H9 (cell line): ENCODE measurements at regions not wholly inside any gene's neighbourhood (a gene's known extent, or its start where the extent isn't known, plus 50 kb on each side); places are given as distances from the start of the nearest gene placed in this dataset.

Source experiments
- DNase-seq: peaks from one replicate; pipeline ENCODE4 v3.0.0-alpha.2; 2017
- H2AFZ ChIP-seq: one replicate; pipeline ENCODE4 v1.6.1; 2013; ENCODE audit warnings: mild to moderate bottlenecking, low read length, control low read depth, moderate library complexity
- H2AK5ac ChIP-seq: 2 replicates; pipeline ENCODE4 v1.6.1; 2013; ENCODE audit warnings: low read length, control low read depth, mixed read lengths; ENCODE audit not compliant: insufficient read length
- H2BK120ac ChIP-seq: one replicate; pipeline ENCODE4 v1.6.1; 2013; ENCODE audit warnings: low read depth, mild to moderate bottlenecking, low read length, control low read depth, inconsistent platforms; ENCODE audit not compliant: poor library complexity, severe bottlenecking
- H2BK12ac ChIP-seq: 2 replicates; pipeline ENCODE4 v1.6.1; 2013; ENCODE audit warnings: low read length, control low read depth, mixed read lengths, low read depth; ENCODE audit not compliant: insufficient read length
- H2BK15ac ChIP-seq: 2 replicates; pipeline ENCODE4 v1.6.1; 2013; ENCODE audit warnings: low read depth, low read length, control low read depth
- H2BK20ac ChIP-seq: one replicate; pipeline ENCODE4 v1.6.1; 2013; ENCODE audit warnings: low read depth, mild to moderate bottlenecking, low read length, control low read depth, inconsistent platforms; ENCODE audit not compliant: poor library complexity, severe bottlenecking
- H2BK5ac ChIP-seq: 2 replicates; pipeline ENCODE4 v1.6.1; 2013; ENCODE audit warnings: low read length, control low read depth, mixed read lengths; ENCODE audit not compliant: insufficient read length
- H3K14ac ChIP-seq: 2 replicates; pipeline ENCODE4 v1.6.1; 2013; ENCODE audit warnings: low read length, control low read depth; ENCODE audit not compliant: insufficient read depth
- H3K18ac ChIP-seq: 2 replicates; pipeline ENCODE4 v1.6.1; 2013; ENCODE audit warnings: low read depth, mild to moderate bottlenecking, mixed read lengths, low read length, control low read depth; ENCODE audit not compliant: insufficient read length
- H3K23ac ChIP-seq: 2 replicates; pipeline ENCODE4 v1.6.1; 2013; ENCODE audit warnings: low read length, control low read depth, mixed read lengths, low read depth; ENCODE audit not compliant: insufficient read length
- H3K23me2 ChIP-seq: 2 replicates; pipeline ENCODE4 v1.6.1; 2013; ENCODE audit warnings: low read depth, mild to moderate bottlenecking, mixed read lengths, low read length, control low read depth; ENCODE audit not compliant: insufficient read length, poor library complexity, severe bottlenecking
- H3K27ac ChIP-seq: 2 replicates; pipeline ENCODE4 v1.5.1; 2013; ENCODE audit warnings: low read length, control low read depth, mixed read lengths, low read depth; ENCODE audit not compliant: insufficient read length
- H3K27me3 ChIP-seq: 2 replicates; pipeline ENCODE4 v1.6.1; 2013; ENCODE audit warnings: low read length, control low read depth, inconsistent platforms; ENCODE audit not compliant: insufficient read depth
- H3K4ac ChIP-seq: 2 replicates; pipeline ENCODE4 v1.6.1; 2013; ENCODE audit warnings: low read depth, mild to moderate bottlenecking, control low read depth, inconsistent platforms, low read length, moderate library complexity
- H3K4me1 ChIP-seq: 2 replicates; pipeline ENCODE4 v1.6.1; 2013; ENCODE audit warnings: low read length, control low read depth, inconsistent platforms; ENCODE audit not compliant: insufficient read depth
- H3K4me2 ChIP-seq: 2 replicates; pipeline ENCODE4 v1.6.1; 2013; ENCODE audit warnings: low read length, control low read depth, mixed read lengths; ENCODE audit not compliant: insufficient read length, insufficient read depth
- H3K56ac ChIP-seq: 2 replicates; pipeline ENCODE4 v1.6.1; 2013; ENCODE audit warnings: low read depth, mild to moderate bottlenecking, mixed read lengths, low read length, control low read depth; ENCODE audit not compliant: insufficient read length
- H3K79me1 ChIP-seq: 2 replicates; pipeline ENCODE4 v1.6.1; 2013; ENCODE audit warnings: low read depth, mild to moderate bottlenecking, moderate library complexity, low read length, control low read depth, inconsistent platforms; ENCODE audit not compliant: insufficient read depth, poor library complexity, severe bottlenecking
- H3K79me2 ChIP-seq: 2 replicates; pipeline ENCODE4 v1.6.1; 2013; ENCODE audit warnings: low read length, control low read depth, inconsistent platforms; ENCODE audit not compliant: insufficient read depth
- H3K9ac ChIP-seq: 2 replicates; pipeline ENCODE4 v1.6.1; 2013; ENCODE audit warnings: low read length, control low read depth, mixed read lengths; ENCODE audit not compliant: insufficient read length; ENCODE audit errors: extremely low read depth
- H3K9me3 ChIP-seq: one replicate; pipeline ENCODE4 v1.6.1; 2013; ENCODE audit warnings: low read depth, low read length, inconsistent platforms; ENCODE audit not compliant: control insufficient read depth
- H3T11ph ChIP-seq: one replicate; pipeline ENCODE4 v1.6.1; 2013; ENCODE audit warnings: mild to moderate bottlenecking, low read length, control low read depth, inconsistent platforms
- H4K20me1 ChIP-seq: one replicate; pipeline ENCODE4 v1.6.1; 2013; ENCODE audit not compliant: control insufficient read depth, insufficient read length, insufficient read depth
- H4K5ac ChIP-seq: 2 replicates; pipeline ENCODE4 v1.6.1; 2013; ENCODE audit warnings: low read depth, mild to moderate bottlenecking, mixed read lengths, low read length, control low read depth; ENCODE audit not compliant: insufficient read length
- H4K8ac ChIP-seq: replicated peaks from 2 replicates; pipeline ENCODE4 v1.6.1; 2013; ENCODE audit warnings: low read length, control low read depth, mixed read lengths, low read depth; ENCODE audit not compliant: insufficient read length
- H4K91ac ChIP-seq: 2 replicates; pipeline ENCODE4 v1.6.1; 2013; ENCODE audit warnings: low read depth, mild to moderate bottlenecking, moderate library complexity, mixed read lengths, low read length, control low read depth; ENCODE audit not compliant: insufficient read length
- H3K27ac Mint-ChIP-seq, 3 experiments: 2 replicates in 2 of 3; 3 replicates in 1 of 3; pipeline ENCODE4 v1.8.0; 2020 to 2021; ENCODE audit warnings: mixed read lengths in 3 of 3, mild to moderate bottlenecking in 1 of 3, moderate library complexity in 1 of 3
- H3K27me3 Mint-ChIP-seq: 2 replicates; pipeline ENCODE4 v1.8.0; 2021; ENCODE audit warnings: low read depth, mild to moderate bottlenecking, moderate library complexity, mixed read lengths
- H3K36me3 Mint-ChIP-seq, 3 experiments: 2 replicates in 2 of 3; 3 replicates in 1 of 3; pipeline ENCODE4 v1.8.0; 2020 to 2021; ENCODE audit warnings: low read depth in 3 of 3, mixed read lengths in 3 of 3; ENCODE audit not compliant: insufficient read depth in 1 of 3
- H3K4me1 Mint-ChIP-seq, 2 experiments: 2 replicates each; pipeline ENCODE4 v1.8.0; 2020; ENCODE audit warnings: mixed read lengths in 2 of 2
- H3K4me3 Mint-ChIP-seq, 2 experiments: 2 replicates in 1 of 2; 3 replicates in 1 of 2; pipeline ENCODE4 v1.8.0; 2020 to 2021; ENCODE audit warnings: mild to moderate bottlenecking in 2 of 2, mixed read lengths in 2 of 2, moderate library complexity in 1 of 2
- H3K9me3 Mint-ChIP-seq, 2 experiments: 2 replicates in 1 of 2; 3 replicates in 1 of 2; pipeline ENCODE4 v1.8.0; 2020; ENCODE audit warnings: mild to moderate bottlenecking in 2 of 2, mixed read lengths in 2 of 2, moderate library complexity in 1 of 2
- WGBS: extraction: QIAGEN DNeasy Blood & Tissue Kit; methylation state at CpG from one replicate; pipeline ENCODE4 v1.1.7; 2013; ENCODE audit warnings: missing lambda C conversion rate, low lambda C conversion rate, mixed read lengths; ENCODE audit not compliant: insufficient read length; ENCODE audit errors: extremely low coverage; 5-methylcytosine and 5-hydroxymethylcytosine counted together
- TF ChIP-seq, protein P1 (sequence below): fragments of 200-600 bp; sonication (generic); conservative IDR thresholded peaks from 3 replicates; pipeline ENCODE4 v1.8.0; 2021; ENCODE audit warnings: antibody characterized with exemption, mild to moderate bottlenecking

GRCh38 chr20:48383252-48383651 lies 444.5 kb downstream of the PREX1 start:
- H3K23me2 ChIP-seq, result no peaks in the 10 kb centered on the region
- H3K27ac ChIP-seq, result no peak overlapping the region
- no peak overlapping the region for H4K5ac ChIP-seq
- TF ChIP-seq, protein P1, sequence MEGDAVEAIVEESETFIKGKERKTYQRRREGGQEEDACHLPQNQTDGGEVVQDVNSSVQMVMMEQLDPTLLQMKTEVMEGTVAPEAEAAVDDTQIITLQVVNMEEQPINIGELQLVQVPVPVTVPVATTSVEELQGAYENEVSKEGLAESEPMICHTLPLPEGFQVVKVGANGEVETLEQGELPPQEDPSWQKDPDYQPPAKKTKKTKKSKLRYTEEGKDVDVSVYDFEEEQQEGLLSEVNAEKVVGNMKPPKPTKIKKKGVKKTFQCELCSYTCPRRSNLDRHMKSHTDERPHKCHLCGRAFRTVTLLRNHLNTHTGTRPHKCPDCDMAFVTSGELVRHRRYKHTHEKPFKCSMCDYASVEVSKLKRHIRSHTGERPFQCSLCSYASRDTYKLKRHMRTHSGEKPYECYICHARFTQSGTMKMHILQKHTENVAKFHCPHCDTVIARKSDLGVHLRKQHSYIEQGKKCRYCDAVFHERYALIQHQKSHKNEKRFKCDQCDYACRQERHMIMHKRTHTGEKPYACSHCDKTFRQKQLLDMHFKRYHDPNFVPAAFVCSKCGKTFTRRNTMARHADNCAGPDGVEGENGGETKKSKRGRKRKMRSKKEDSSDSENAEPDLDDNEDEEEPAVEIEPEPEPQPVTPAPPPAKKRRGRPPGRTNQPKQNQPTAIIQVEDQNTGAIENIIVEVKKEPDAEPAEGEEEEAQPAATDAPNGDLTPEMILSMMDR, result no peak
- H3K27me3 ChIP-seq, result no peaks in the 10 kb centered on the region
- no peak overlapping the region for H3K4me2 ChIP-seq
- H2BK15ac ChIP-seq, result no peak overlapping the region
- no peak overlapping the region for H2BK12ac ChIP-seq
- Mint-ChIP-seq H3K36me3 (no peaks in the 10 kb centered on the region), H3K9me3 (no peaks in the 10 kb centered on the region), H3K4me3 (no peak overlapping the region), H3K27me3 (peaks cover 4% of the 10 kb centered on the region; the same call in 1 of the 2 replicates), H3K4me1 (peaks cover 21 to 28% of the 10 kb centered on the region in 2 experiments), H3K27ac (no peak overlapping the region; a peak in 1 of 7 replicates)
- H3K4me1 ChIP-seq, result no peaks in the 10 kb centered on the region; the same call in 1 of the 2 replicates
- no peak overlapping the region for H3T11ph ChIP-seq
- no peaks in the 10 kb centered on the region for H3K9me3 ChIP-seq
- DNase-seq, result no peak
- no peaks in the 10 kb centered on the region for H3K79me2 ChIP-seq
- no peak overlapping the region for H4K91ac ChIP-seq
- no peak overlapping the region for H3K14ac ChIP-seq
- no peak overlapping the region for H2BK5ac ChIP-seq
- H3K18ac ChIP-seq, result no peak overlapping the region
- no CpG with 5 or more reads among the region's 3 CpGs for WGBS
- H2BK120ac ChIP-seq, result no peak overlapping the region
- H2AK5ac ChIP-seq, result no peak overlapping the region
- no peak overlapping the region for H3K23ac ChIP-seq
- H3K4ac ChIP-seq, result no peak overlapping the region
- no peak overlapping the region for H3K9ac ChIP-seq
- H3K79me1 ChIP-seq, result no peaks in the 10 kb centered on the region
- H2AFZ ChIP-seq, result no peak overlapping the region
- H2BK20ac ChIP-seq, result no peak overlapping the region
- H4K20me1 ChIP-seq, result no peaks in the 10 kb centered on the region
- no peak overlapping the region for H4K8ac ChIP-seq
- H3K56ac ChIP-seq, result no peak overlapping the region
